Ascending aorta (tissue), 2 donors: ENCODE measurements at regions not wholly inside any gene's neighbourhood (a gene's known extent, or its start where the extent isn't known, plus 50 kb on each side); places are given as distances from the start of the nearest gene placed in this dataset.

Experiments used
- DNase-seq, 2 donors: peaks; one replicate each; pipeline ENCODE4 v3.0.0-alpha.2; 2019; ENCODE audit warnings: low spot score in 2 of 2
- H3K27ac ChIP-seq, 2 donors: fragments of 200-600 bp; sonication (generic); one replicate each; pipeline ENCODE4 v1.5.1; 2016 to 2017; ENCODE audit warnings: mild to moderate bottlenecking in 1 of 2
- H3K27me3 ChIP-seq: fragments of 200-600 bp; sonication (generic); one replicate; pipeline ENCODE4 v1.5.1; 2017
- H3K36me3 ChIP-seq, 2 donors: fragments of 200-600 bp; sonication (generic); one replicate each; pipeline ENCODE4 v1.5.1; 2016
- H3K4me1 ChIP-seq, 2 donors: fragments of 200-600 bp; sonication (generic); one replicate each; pipeline ENCODE4 v1.5.1; 2016 to 2017; ENCODE audit warnings: mild to moderate bottlenecking in 1 of 2
- H3K4me3 ChIP-seq, 2 donors: fragments of 200-600 bp; sonication (generic); one replicate each; pipeline ENCODE4 v1.5.1; 2016 to 2017; ENCODE audit warnings: mild to moderate bottlenecking in 1 of 2
- H3K9me3 ChIP-seq, 2 donors: fragments of 200-600 bp; sonication (generic); one replicate each; pipeline ENCODE4 v1.5.1; 2016
- intact Hi-C: fragments of 100-400 bp; cut with DNase I; formaldehyde crosslinking; loops from one replicate; pipeline ENCODE4 v1.15.1; 2023
- TF ChIP-seq, protein P1 (sequence below), 3 experiments: fragments of 200-600 bp in 2 of 3; fragments of 450-650 bp in 1 of 3; sonication (generic) in 2 of 3; IDR thresholded peaks; one replicate each; pipeline ENCODE4 v1.5.1; 2016 to 2019; ENCODE audit warnings: antibody characterized with exemption in 3 of 3, mild to moderate bottlenecking in 1 of 3, moderate library complexity in 1 of 3

DNA sequence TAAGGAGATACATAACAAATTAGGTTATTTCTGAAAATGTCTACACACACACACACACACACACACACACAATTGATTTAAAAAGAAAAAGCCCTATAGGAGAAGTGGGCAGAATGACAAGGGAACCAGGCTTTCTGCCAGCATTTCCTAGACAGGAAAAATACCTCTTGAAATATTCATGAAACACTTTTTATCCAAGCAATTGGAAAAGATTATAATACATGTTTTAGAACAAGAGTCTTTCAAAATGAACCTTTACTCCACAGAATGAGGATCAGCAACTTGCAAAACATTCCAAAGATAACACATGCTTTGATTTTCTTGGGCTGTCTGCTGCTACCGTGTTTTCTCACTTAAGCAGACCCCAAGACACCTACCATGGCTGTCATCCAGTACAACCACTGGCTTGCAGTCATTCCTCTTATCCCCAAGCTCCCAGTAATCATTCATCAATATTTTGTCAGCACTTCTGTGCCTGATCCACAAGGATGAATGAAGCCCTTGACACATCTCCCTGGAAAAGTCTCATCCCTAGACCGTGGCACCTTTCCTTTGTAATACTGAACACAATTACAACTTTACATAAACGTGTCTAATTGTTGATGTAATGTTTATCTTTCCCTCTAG is 717.1 kb upstream of the ZNF608 start:
- no peaks in the 10 kb centered on the region for H3K4me1 ChIP-seq
- no peak overlapping the region for H3K27ac ChIP-seq
- intact Hi-C loops = no loop called here
- no peaks in the 10 kb centered on the region for H3K9me3 ChIP-seq
- no peaks in the 10 kb centered on the region for H3K27me3 ChIP-seq
- no peaks in the 10 kb centered on the region for H3K36me3 ChIP-seq
- TF ChIP-seq, protein P1, sequence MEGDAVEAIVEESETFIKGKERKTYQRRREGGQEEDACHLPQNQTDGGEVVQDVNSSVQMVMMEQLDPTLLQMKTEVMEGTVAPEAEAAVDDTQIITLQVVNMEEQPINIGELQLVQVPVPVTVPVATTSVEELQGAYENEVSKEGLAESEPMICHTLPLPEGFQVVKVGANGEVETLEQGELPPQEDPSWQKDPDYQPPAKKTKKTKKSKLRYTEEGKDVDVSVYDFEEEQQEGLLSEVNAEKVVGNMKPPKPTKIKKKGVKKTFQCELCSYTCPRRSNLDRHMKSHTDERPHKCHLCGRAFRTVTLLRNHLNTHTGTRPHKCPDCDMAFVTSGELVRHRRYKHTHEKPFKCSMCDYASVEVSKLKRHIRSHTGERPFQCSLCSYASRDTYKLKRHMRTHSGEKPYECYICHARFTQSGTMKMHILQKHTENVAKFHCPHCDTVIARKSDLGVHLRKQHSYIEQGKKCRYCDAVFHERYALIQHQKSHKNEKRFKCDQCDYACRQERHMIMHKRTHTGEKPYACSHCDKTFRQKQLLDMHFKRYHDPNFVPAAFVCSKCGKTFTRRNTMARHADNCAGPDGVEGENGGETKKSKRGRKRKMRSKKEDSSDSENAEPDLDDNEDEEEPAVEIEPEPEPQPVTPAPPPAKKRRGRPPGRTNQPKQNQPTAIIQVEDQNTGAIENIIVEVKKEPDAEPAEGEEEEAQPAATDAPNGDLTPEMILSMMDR (IDR thresholded peaks at IDR 0.05) = no peak
- H3K4me3 ChIP-seq = no peak overlapping the region
- DNase-seq = no peak

DNA sequence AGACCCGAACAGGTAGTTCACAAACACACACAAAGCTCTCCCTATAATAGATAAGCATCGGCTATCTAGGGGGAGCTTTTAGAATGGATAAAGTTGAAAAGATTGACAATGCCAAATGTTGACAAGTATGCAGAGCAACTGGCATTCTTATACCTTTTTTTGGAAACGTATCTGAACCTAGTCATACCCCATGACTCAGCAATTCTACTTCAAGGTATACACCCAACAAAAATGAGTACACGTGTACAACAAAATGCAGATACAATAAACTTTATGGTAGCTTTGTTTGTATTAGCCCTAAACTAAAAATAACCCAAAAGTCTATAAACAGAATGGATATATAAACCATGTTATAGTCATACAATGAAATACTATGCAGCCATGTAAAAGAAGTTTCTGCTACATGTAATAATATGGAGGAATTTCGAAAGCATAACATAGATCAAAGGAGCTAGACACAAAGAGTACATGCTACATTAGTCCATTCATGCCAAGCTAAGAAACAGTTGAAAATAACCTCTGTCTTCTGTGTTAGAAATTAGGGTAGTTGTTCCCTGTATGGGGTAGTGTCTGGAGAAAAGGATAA is 718.5 kb upstream of the ZNF608 start:
- no peak for DNase-seq
- intact Hi-C loops = no loop called here

DNA sequence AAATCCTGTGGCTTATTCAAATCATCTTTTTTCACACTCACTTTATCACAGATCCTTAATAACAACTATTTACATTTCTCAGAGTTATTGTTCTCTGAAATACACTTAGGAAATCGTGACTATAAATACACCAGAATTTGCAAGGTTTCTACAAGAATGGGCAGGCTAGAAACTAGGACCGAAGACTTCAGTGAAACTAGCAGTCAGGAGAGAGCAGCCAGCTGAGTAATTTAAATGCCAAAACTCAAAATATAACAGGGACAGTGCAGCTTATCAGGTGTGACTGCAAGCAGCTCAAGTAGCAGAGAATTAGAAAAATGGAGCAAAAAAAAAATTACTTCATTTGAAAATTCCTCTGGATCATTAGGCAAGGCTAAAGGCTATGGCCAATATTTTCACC is 719.3 kb upstream of the ZNF608 start:
- no peak for DNase-seq

More for the DNA sequence above, 718.5 kb upstream of the ZNF608 start:
- H3K4me3 ChIP-seq = no peak overlapping the region
- no peaks in the 10 kb centered on the region for H3K36me3 ChIP-seq
- H3K27ac ChIP-seq = no peak overlapping the region
- TF ChIP-seq, protein P1 (IDR thresholded peaks at IDR 0.05) = no peak
- H3K27me3 ChIP-seq = no peaks in the 10 kb centered on the region
- no peaks in the 10 kb centered on the region for H3K9me3 ChIP-seq
- no peaks in the 10 kb centered on the region for H3K4me1 ChIP-seq

DNA sequence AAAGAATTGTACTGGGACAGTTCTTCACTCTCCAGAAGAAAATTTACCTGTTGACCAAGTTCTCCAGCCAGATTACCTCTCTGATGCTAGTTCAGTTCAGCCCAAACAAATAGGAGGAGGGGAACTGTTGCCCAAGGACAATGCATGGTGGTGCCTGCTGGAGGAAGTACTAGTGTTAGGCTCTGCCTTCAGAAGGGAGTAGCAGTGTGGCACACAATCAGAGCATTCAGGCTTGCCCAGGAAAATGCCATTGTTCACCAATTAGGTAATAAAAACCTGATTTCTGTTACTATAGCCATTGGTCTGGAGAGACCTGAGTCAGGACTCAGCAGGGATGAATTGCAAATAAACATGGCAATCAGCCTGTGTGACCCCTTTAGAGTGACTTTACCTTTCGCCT is 720.8 kb upstream of the ZNF608 start:
- Histone ChIP-seq H3K4me3 (no peak overlapping the region), H3K27me3 (no peaks in the 10 kb centered on the region), H3K9me3 (no peaks in the 10 kb centered on the region), H3K4me1 (no peaks in the 10 kb centered on the region), H3K27ac (no peak overlapping the region), H3K36me3 (no peaks in the 10 kb centered on the region)
- intact Hi-C loops = no loop called here
- DNase-seq = no peak
- TF ChIP-seq, protein P1 (IDR thresholded peaks at IDR 0.05) = no peak

More for the DNA sequence above, 719.3 kb upstream of the ZNF608 start:
- Histone ChIP-seq H3K4me1 (no peaks in the 10 kb centered on the region), H3K36me3 (no peaks in the 10 kb centered on the region), H3K4me3 (no peak overlapping the region), H3K27me3 (no peaks in the 10 kb centered on the region), H3K9me3 (no peaks in the 10 kb centered on the region), H3K27ac (no peak overlapping the region)
- intact Hi-C loops = no loop called here
- TF ChIP-seq, protein P1 (IDR thresholded peaks at IDR 0.05) = no peak

DNA sequence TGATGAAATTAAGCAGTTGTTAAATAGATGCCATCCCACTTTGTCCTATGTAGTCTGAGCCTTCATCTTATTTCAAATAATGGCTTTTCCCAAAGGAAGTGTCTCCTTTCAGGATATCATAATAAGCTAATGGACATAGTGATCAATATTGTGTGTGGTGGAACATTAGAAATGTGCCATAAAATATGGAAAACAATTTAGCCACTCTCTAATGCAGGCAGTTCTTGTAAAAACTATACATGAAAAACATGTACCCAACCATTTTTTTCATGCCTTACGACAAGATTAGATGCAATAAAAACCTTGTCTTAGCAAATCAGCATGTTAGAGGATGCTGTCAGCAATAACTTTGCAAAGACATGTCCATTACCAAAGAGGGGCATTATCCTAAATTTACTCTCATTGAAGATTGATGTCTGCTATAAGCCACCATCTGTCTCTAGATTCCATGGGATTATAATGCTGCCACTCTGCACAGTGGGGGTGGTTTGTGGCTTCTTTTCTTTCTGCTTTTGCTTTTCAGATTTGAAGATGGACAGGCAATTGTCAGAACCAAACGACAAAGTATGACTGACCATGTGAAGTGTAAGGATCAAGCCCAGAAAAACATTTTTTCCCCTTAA is 724.0 kb upstream of the ZNF608 start:
- intact Hi-C loops = no loop called here
- Histone ChIP-seq H3K36me3 (no peaks in the 10 kb centered on the region), H3K4me3 (no peak overlapping the region), H3K27ac (no peak overlapping the region), H3K4me1 (no peaks in the 10 kb centered on the region), H3K9me3 (no peaks in the 10 kb centered on the region), H3K27me3 (no peaks in the 10 kb centered on the region)
- TF ChIP-seq, protein P1 (IDR thresholded peaks at IDR 0.05) = no peak
- DNase-seq = no peak
